ENCODE measurements at regions not wholly inside any gene's neighbourhood (a gene's known extent, or its start where the extent isn't known, plus 50 kb on each side); places are given as distances from the start of the nearest gene placed in this dataset.

DNA sequence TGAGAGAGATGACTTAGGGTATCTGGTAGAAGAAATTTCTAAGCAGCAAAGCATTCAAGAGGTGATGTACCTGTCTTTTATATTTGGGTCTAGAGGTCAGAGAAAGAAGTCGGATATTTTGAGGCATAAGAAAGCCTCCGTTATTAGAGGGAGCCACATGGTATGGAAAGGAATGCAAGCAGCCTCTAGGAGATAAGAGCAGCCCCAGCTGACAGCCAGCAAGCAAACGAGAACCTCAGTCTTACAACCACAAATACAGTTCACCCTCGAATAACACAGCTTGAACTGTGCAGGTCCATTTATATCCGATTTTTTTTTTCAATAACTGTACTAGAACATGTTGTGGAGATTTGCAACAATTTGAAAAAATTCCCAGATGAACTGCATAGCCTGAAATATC is 190.7 kb upstream of the VGLL2 start:
- Histone ChIP-seq H3K27me3 (replicated peaks in 1 of 7) (no peaks in the 10 kb centered on the region), H3K4me1 (no peaks in the 10 kb centered on the region), H3K36me3 (no peaks in the 10 kb centered on the region), H3K4me3 (no peak overlapping the region), H3K27ac (no peak overlapping the region), H3K9me3 (no peaks in the 10 kb centered on the region)
- no peak for DNase-seq
- intact Hi-C loops (cut with DNase I; ENCODE audit: low total_unique reads): no loop called here
- no peak for TF ChIP-seq CTCF (IDR thresholded peaks at IDR 0.05 in 8 of 11, conservative IDR thresholded peaks at IDR 0.05 in 3 of 11)
- TF ChIP-seq POLR2A (IDR thresholded peaks at IDR 0.05): no peak
- TF ChIP-seq POLR2AphosphoS5 (IDR thresholded peaks at IDR 0.05): no peak
- WGBS, 5 donors: 38 to 50% (median 43%) methylated on average over 5 of the region's 5 CpGs

- Histone ChIP-seq H3K4me1 (no peaks in the 10 kb centered on the region), H3K36me3 (no peaks in the 10 kb centered on the region), H3K9me3 (no peaks in the 10 kb centered on the region), H3K4me3 (no peak overlapping the region), H3K27ac (no peak overlapping the region), H3K27me3 (replicated peaks in 1 of 7) (no peaks in the 10 kb centered on the region)
- no peak for TF ChIP-seq POLR2AphosphoS5 (IDR thresholded peaks at IDR 0.05)
- no peak for TF ChIP-seq POLR2A (IDR thresholded peaks at IDR 0.05)
- no peak for TF ChIP-seq CTCF (IDR thresholded peaks at IDR 0.05 in 8 of 11, conservative IDR thresholded peaks at IDR 0.05 in 3 of 11)
- intact Hi-C loops (cut with DNase I; ENCODE audit: low total_unique reads): no loop called here
- WGBS, 5 donors: 64 to 75% (median 68%) methylated on average over 5 of the region's 5 CpGs
- DNase-seq: no peak
These were observed 190.1 kb upstream of the VGLL2 start for GRCh38 chr6:117075218-117075617.

DNA sequence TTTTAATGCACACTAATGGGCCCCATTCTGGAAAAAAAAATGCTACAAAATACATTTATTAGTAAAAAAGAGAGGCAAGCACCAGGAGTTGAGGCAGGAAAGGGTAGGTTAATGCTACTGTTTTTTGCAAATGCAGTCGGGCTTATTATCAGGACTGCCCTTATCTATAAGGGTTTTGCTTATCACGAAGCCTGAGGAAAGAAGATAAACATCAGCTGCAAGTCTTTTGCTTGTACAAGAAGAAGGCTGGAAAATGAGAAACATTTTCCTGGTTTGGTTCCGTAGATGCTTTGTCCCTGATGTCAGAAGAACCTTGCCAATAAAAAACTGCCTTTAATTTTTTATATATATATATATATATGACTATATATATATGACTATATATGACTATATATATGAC is 189.3 kb upstream of the VGLL2 start:
- 9 to 15% (median 12%) methylated on average over 3 of the region's 3 CpGs for WGBS, 5 donors
- H3K36me3 ChIP-seq: no peaks in the 10 kb centered on the region
- DNase-seq: no peak
- no peak overlapping the region for H3K4me3 ChIP-seq
- H3K9me3 ChIP-seq: peaks cover 0 to under 1% (median 0%) of the 10 kb centered on the region in 8 donors
- intact Hi-C loops (cut with DNase I; ENCODE audit: low total_unique reads): no loop called here
- TF ChIP-seq POLR2A (IDR thresholded peaks at IDR 0.05): no peak
- no peak for TF ChIP-seq CTCF (IDR thresholded peaks at IDR 0.05 in 8 of 11, conservative IDR thresholded peaks at IDR 0.05 in 3 of 11)
- no peak for TF ChIP-seq POLR2AphosphoS5 (IDR thresholded peaks at IDR 0.05)
- no peaks in the 10 kb centered on the region for H3K27me3 ChIP-seq (replicated peaks in 1 of 7)
- no peak overlapping the region for H3K27ac ChIP-seq
- H3K4me1 ChIP-seq: no peaks in the 10 kb centered on the region

GRCh38 chr6:117077300-117077699 is 188.1 kb upstream of the VGLL2 start:
- WGBS, 5 donors: 72 to 86% (median 80%) methylated on average over 4 of the region's 4 CpGs
- DNase-seq: no peak
- intact Hi-C loops (cut with DNase I; ENCODE audit: low total_unique reads): no loop called here

More at GRCh38 chr6:117077300-117077699, 188.1 kb upstream of the VGLL2 start:
- no peaks in the 10 kb centered on the region for H3K27me3 ChIP-seq (replicated peaks in 1 of 7)
- H3K27ac ChIP-seq: no peak overlapping the region
- peaks cover 0 to 10% (median 0%) of the 10 kb centered on the region in 8 donors for H3K9me3 ChIP-seq
- TF ChIP-seq POLR2AphosphoS5 (IDR thresholded peaks at IDR 0.05) (no peak), CTCF (IDR thresholded peaks at IDR 0.05 in 8 of 11, conservative IDR thresholded peaks at IDR 0.05 in 3 of 11) (no peak), POLR2A (IDR thresholded peaks at IDR 0.05) (no peak)
- H3K4me3 ChIP-seq: no peak overlapping the region
- H3K4me1 ChIP-seq: no peaks in the 10 kb centered on the region
- H3K36me3 ChIP-seq: no peaks in the 10 kb centered on the region
